ENCODE measurements at regions not wholly inside any gene's neighbourhood (a gene's known extent, or its start where the extent isn't known, plus 50 kb on each side); places are given as distances from the start of the nearest gene placed in this dataset.

- Mint-ChIP-seq H3K27ac (no peak overlapping the region), H3K4me3 (no peak overlapping the region), H3K27me3 (ENCODE audit: insufficient read depth) (no peaks in the 10 kb centered on the region; the same call in 1 of the 2 replicates), H3K9me3 (no peaks in the 10 kb centered on the region), H3K36me3 (ENCODE audit: low read depth) (no peaks in the 10 kb centered on the region), H3K4me1 (ENCODE audit: low read depth) (peaks cover 15% of the 10 kb centered on the region)
- DNase-seq, result no peak
- no peak for TF ChIP-seq CTCF (IDR thresholded peaks at IDR 0.05)
Measured at GRCh38 chr10:3867454-3868270, 82.7 kb upstream of the KLF6 start.

- H3K4me1 Mint-ChIP-seq (ENCODE audit: low read depth), result peaks cover 25% of the 10 kb centered on the region
- no peaks in the 10 kb centered on the region for H3K36me3 Mint-ChIP-seq (ENCODE audit: low read depth)
- no peak for TF ChIP-seq CTCF (IDR thresholded peaks at IDR 0.05)
- no peak overlapping the region for H3K4me3 Mint-ChIP-seq
- no peaks in the 10 kb centered on the region; the same call in 1 of the 2 replicates for H3K27me3 Mint-ChIP-seq (ENCODE audit: insufficient read depth)
- DNase-seq, result no peak
- no peaks in the 10 kb centered on the region for H3K9me3 Mint-ChIP-seq
- no peak overlapping the region for H3K27ac Mint-ChIP-seq
Measured at GRCh38 chr10:3866332-3866731, 81.3 kb upstream of the KLF6 start.

- peaks cover 2% of the 10 kb centered on the region; the same call in 1 of the 2 replicates for H3K27me3 Mint-ChIP-seq (ENCODE audit: insufficient read depth)
- peaks cover 33% of the 10 kb centered on the region for H3K4me1 Mint-ChIP-seq (ENCODE audit: low read depth)
- no peaks in the 10 kb centered on the region for H3K36me3 Mint-ChIP-seq (ENCODE audit: low read depth)
- no peak for TF ChIP-seq CTCF (IDR thresholded peaks at IDR 0.05)
- no peaks in the 10 kb centered on the region for H3K9me3 Mint-ChIP-seq
- no peak overlapping the region for H3K4me3 Mint-ChIP-seq
- no peak overlapping the region for H3K27ac Mint-ChIP-seq
- DNase-seq, result no peak
Measured at GRCh38 chr10:3865565-3865964, 80.6 kb upstream of the KLF6 start.

- no peak overlapping the region for H3K4me3 Mint-ChIP-seq
- H3K36me3 Mint-ChIP-seq (ENCODE audit: low read depth), result no peaks in the 10 kb centered on the region
- H3K9me3 Mint-ChIP-seq, result no peaks in the 10 kb centered on the region
- TF ChIP-seq CTCF (IDR thresholded peaks at IDR 0.05), result no peak
- H3K27ac Mint-ChIP-seq, result peak overlapping the region; percentile 54
- H3K27me3 Mint-ChIP-seq (ENCODE audit: insufficient read depth), result peaks cover 2% of the 10 kb centered on the region; the same call in 1 of the 2 replicates
- H3K4me1 Mint-ChIP-seq (ENCODE audit: low read depth), result peaks cover 23% of the 10 kb centered on the region
- no peak for DNase-seq
Measured at GRCh38 chr10:3861795-3862194, 76.8 kb upstream of the KLF6 start.

- no peak overlapping the region for H3K27ac Mint-ChIP-seq
- TF ChIP-seq CTCF (IDR thresholded peaks at IDR 0.05), result no peak
- H3K4me1 Mint-ChIP-seq (ENCODE audit: low read depth), result peaks cover 33% of the 10 kb centered on the region
- no peak for DNase-seq
- H3K36me3 Mint-ChIP-seq (ENCODE audit: low read depth), result no peaks in the 10 kb centered on the region
- no peak overlapping the region for H3K4me3 Mint-ChIP-seq
- peaks cover 2% of the 10 kb centered on the region; the same call in 1 of the 2 replicates for H3K27me3 Mint-ChIP-seq (ENCODE audit: insufficient read depth)
- no peaks in the 10 kb centered on the region for H3K9me3 Mint-ChIP-seq
Measured at GRCh38 chr10:3858051-3858845, 73.2 kb upstream of the KLF6 start.

Measured in HFFc6 (cell line).